Aorta (tissue), 5 donors: ENCODE measurements at regions not wholly inside any gene's neighbourhood (a gene's known extent, or its start where the extent isn't known, plus 50 kb on each side); places are given as distances from the start of the nearest gene placed in this dataset.

Experiments
- ATAC-seq: fragments of 200-7000 bp; cut with Tn5 transposase; one replicate; pipeline ENCODE4 v1.9.1; 2022; ENCODE audit warnings: moderate library complexity; ENCODE audit not compliant: low FRiP score
- DNase-seq, 2 donors: peaks; one replicate each; pipeline ENCODE4 v3.0.0-alpha.2; 2020
- H3K27ac ChIP-seq, 2 donors: one replicate each; pipeline ENCODE4 v1.5.1; 2013; ENCODE audit warnings: low read length in 2 of 2, mild to moderate bottlenecking in 2 of 2, moderate library complexity in 2 of 2, control low read depth in 1 of 2, inconsistent platforms in 1 of 2, low read depth in 1 of 2
- H3K27me3 ChIP-seq, 2 donors: one replicate each; pipeline ENCODE4 v1.6.1; 2013; ENCODE audit warnings: control low read depth in 1 of 2, low read length in 1 of 2, mild to moderate bottlenecking in 1 of 2, moderate library complexity in 1 of 2; ENCODE audit not compliant: insufficient read depth in 2 of 2, control insufficient read depth in 1 of 2
- H3K36me3 ChIP-seq, 2 donors: one replicate each; pipeline ENCODE4 v1.6.1; 2013; ENCODE audit warnings: control low read depth in 1 of 2, low read length in 1 of 2, mild to moderate bottlenecking in 1 of 2; ENCODE audit not compliant: insufficient read depth in 2 of 2, control insufficient read depth in 1 of 2
- H3K4me1 ChIP-seq, 2 donors: one replicate each; pipeline ENCODE4 v1.6.1; 2013; ENCODE audit warnings: low read length in 2 of 2, control low read depth in 1 of 2, mild to moderate bottlenecking in 1 of 2, moderate library complexity in 1 of 2; ENCODE audit not compliant: insufficient read depth in 2 of 2, control insufficient read depth in 1 of 2
- H3K4me3 ChIP-seq, 2 donors: one replicate each; pipeline ENCODE4 v1.5.1; 2013; ENCODE audit warnings: low read length in 2 of 2, control low read depth in 1 of 2, mild to moderate bottlenecking in 1 of 2
- H3K9me3 ChIP-seq: one replicate; pipeline ENCODE4 v1.6.1; 2013; ENCODE audit warnings: mild to moderate bottlenecking, low read length; ENCODE audit not compliant: control insufficient read depth
- WGBS, 2 donors: extraction: QIAGEN DNeasy Blood & Tissue Kit; methylation state at CpG; one replicate each; pipeline ENCODE4 v1.1.7; 2013; 5-methylcytosine and 5-hydroxymethylcytosine counted together
- intact Hi-C, 2 donors: fragments of 100-400 bp; cut with DNase I; formaldehyde crosslinking; loops; one replicate each; pipeline versions ENCODE4 v1.14.2 to v1.15.0; 2022
- donor health status: healthy with polysubstance abuse.
- donor health status: Bipolar disorder and iron deficiency.
- donor health status: DM: no; HTN: no; CAD: no.
- donor health status: DM: no; HTN: no; CAD: no.
- donor health status: DM: yes; HTN: yes; CAD: no.

DNA sequence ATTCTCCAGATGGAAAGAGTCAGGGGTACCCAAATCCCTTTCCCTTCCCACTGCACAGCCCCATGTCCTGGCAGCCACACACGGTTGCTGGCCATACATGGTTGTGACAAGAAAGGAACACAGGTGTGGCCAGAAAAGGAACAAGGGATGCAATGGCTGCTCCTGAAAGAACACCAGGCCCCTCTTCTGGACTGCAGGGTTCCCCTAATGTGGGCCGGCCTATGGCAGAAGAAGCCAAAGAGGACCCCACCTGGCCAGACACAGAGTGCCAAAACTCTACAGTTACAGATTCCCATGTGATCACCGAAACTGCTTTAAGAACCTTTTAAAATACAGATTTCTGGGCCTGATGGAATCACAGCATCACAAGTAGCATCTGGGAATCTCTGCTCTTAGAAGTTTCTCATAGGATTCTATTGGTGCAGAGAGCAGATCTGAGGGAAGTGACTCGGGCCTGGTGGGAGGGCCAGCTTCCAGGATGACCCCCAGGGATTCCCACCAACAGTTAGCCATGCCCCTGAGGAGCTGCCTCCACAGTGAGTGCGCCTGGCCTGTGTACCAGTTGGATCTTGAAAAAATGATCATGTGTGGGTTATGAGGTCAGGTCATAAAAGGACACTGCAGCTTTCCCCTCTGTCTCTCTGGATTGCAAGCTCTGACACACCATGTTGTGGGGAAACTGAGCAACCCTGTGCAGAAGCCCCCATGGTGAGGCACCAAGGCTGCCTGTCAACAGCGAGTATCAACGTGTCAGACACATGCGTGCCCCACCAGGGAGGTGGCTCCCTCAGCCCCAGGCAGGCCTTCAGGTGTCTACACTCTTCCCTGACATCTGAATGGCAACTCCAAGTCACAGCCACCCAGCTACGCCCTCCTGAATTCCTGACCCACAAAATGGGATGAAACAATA lies 89.6 kb upstream of the LANCL2 start:
- DNase-seq, result no peak
- Histone ChIP-seq H3K9me3 (no peaks in the 10 kb centered on the region), H3K27me3 (no peaks in the 10 kb centered on the region), H3K36me3 (no peaks in the 10 kb centered on the region), H3K27ac (no peak overlapping the region), H3K4me3 (no peak overlapping the region), H3K4me1 (no peaks in the 10 kb centered on the region)
- intact Hi-C loops, result no loop called here
- no peak for ATAC-seq
- 71 to 73% methylated on average over 9 of the region's 9 CpGs for WGBS, 2 donors

DNA sequence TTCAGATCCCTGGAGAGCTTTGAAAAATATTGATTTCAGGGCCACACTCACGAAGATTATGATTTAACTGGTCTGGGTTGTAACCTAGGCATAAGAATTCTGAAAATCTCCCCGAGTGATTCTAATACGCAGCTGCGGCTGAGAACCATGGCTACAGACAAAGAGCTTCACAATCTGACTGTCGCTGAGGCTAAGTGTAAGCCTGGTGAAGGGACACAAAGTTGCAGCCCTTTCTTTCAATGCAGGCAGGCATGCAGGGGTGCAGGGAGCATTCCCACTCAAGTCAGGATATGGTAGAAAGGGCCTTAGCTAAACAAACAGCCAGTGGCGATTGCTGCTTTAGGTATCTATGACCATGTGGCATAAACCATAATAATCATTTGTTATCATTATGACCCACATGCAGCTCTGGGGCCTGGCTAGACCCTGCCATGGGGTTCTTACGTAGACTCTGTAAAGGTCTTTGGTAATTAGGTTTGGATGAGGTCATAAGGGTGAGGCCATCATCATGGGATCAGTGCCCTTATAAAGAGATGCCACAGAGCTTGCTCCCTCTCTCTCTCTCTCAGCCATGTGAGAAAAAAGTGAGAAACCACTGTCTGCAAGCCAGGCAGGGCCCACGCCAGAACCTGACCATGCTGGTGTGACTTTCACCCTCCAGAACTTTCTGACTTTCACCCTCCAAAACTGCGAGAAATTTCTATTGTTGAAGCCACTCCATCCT lies 88.4 kb upstream of the LANCL2 start:
- Histone ChIP-seq H3K9me3 (no peaks in the 10 kb centered on the region), H3K4me3 (no peak overlapping the region), H3K36me3 (no peaks in the 10 kb centered on the region), H3K27me3 (no peaks in the 10 kb centered on the region), H3K27ac (no peak overlapping the region), H3K4me1 (no peaks in the 10 kb centered on the region)
- WGBS, 2 donors, result 73% methylated on average over 9 of the region's 9 CpGs
- intact Hi-C loops, result no loop called here
- DNase-seq (no peak), ATAC-seq (no peak)

DNA sequence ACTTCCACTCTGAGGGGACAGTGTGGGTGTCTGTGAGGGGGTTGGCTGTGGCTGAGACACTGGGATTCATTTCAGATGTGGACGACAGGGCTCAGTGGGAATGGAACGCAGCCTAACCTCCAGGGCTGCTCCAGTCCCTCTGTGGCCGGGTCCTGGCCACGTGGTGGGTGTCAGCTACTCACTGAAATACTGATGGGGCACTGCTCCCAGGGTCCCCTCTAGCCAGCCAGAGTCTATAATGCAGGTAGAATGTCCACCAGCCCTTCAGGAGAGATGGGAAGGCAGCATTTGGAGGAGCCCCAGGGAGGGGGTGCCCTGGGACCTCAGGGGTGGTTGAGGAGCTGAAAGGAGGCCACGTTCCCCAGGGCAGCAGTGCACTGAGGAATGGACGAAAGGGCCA lies 87.2 kb upstream of the LANCL2 start:
- ATAC-seq, result no peak
- 63 to 74% methylated on average over 6 of the region's 6 CpGs for WGBS, 2 donors
- H3K27ac ChIP-seq, result no peak overlapping the region
- intact Hi-C loops, result loop anchor here in 1 of 2 donors (2.0 kb wide), 1 partner anchor 137 kb away; no protein-coding TSS in a partner anchor
- H3K36me3 ChIP-seq, result no peaks in the 10 kb centered on the region
- no peaks in the 10 kb centered on the region for H3K9me3 ChIP-seq
- no peaks in the 10 kb centered on the region for H3K4me1 ChIP-seq
- H3K27me3 ChIP-seq, result no peaks in the 10 kb centered on the region
- DNase-seq, result no peak
- H3K4me3 ChIP-seq, result no peak overlapping the region

DNA sequence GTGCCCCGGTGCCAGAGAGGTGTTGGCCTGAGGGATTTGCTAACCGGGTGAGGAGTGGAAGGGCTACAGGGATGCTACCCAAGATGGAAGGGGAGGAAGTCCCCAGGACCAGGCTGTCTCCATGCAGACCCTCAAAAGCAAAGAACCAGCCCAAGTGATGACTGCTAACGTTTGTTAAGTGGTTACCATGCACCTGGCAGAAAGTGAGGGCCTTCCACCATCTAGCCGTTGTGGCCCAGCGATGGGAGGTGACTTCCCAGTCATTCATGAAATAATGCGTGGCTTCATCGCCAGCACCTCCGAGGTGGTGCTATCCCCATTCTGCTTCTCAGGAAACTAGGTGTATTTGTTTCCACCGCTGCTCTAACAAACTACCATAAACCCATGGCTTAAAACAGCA lies 86.8 kb upstream of the LANCL2 start:
- H3K9me3 ChIP-seq, result no peaks in the 10 kb centered on the region
- WGBS, 2 donors, result 77 to 83% methylated on average over 9 of the region's 9 CpGs
- no peaks in the 10 kb centered on the region for H3K36me3 ChIP-seq
- H3K4me3 ChIP-seq, result no peak overlapping the region
- intact Hi-C loops, result loop anchor here in 1 of 2 donors (2.0 kb wide), 1 partner anchor 136 kb away; no protein-coding TSS in a partner anchor
- H3K27ac ChIP-seq, result no peak overlapping the region
- H3K27me3 ChIP-seq, result no peaks in the 10 kb centered on the region
- ATAC-seq (no peak), DNase-seq (no peak)
- H3K4me1 ChIP-seq, result no peaks in the 10 kb centered on the region

DNA sequence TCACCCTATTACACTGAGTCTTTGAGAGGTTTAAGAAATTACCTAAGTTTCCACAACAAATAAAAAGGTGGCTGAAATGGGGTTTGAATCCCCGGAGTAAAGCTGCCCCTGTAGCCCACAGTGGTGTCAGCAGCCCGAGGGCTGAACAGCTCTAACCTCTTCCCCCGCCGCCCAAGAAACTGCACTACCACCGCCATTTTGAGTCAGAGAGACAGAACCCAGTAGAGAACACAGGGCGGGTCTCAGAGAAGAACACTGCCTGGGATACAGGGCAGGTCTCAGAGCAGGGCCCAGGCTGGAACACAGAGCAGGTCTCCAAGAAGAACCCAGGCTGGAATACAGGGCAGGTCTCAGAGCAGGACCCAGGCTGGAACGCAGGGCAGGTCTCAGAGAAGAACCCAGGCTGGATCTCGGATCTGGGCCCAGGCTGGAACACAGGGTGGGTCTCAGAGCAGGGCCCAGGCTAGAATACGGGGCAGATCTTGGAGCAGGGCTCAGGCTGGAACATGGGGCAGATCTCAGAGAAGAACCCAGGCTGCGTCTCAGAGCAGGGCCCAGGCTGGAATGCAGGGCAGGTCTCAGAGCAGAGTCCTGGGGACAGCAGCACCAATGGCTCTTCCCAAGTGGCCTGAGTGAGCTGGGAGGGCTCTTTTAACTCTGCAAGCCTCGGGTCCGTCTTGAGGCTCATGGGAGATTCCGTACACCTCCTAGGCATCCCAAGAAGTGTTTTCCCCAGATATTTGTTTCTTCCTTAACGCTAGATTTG lies 85.9 kb upstream of the LANCL2 start:
- H3K36me3 ChIP-seq, result no peaks in the 10 kb centered on the region
- no peaks in the 10 kb centered on the region for H3K4me1 ChIP-seq
- intact Hi-C loops, result loop anchor here in 1 of 2 donors (2.0 kb wide), 1 partner anchor 136 kb away; no protein-coding TSS in a partner anchor
- no peak overlapping the region for H3K4me3 ChIP-seq
- H3K27ac ChIP-seq, result no peak overlapping the region
- ATAC-seq, result no peak
- H3K9me3 ChIP-seq, result no peaks in the 10 kb centered on the region
- no peak for DNase-seq
- H3K27me3 ChIP-seq, result no peaks in the 10 kb centered on the region
- 76 to 80% methylated on average over 14 of the region's 14 CpGs for WGBS, 2 donors

DNA sequence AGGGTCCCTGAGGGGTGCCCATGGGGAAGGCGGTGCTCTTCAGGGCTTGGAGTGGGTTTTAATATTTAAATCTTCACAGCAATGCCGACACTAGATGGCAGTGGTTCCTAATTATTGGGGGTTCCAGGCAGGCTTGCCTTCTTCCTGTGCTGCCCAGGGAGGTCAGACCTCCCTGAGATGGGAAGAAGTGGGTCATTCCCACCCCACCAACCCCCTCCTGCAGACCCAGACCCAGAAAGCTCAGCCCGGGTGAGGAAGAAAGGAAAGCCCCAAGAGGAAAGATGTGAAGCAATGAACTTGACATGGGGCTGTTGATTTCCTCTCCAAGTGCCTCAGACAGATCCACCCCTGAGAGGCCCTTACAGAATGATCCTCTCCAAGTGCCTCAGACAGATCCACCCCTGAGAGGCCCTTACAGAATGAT lies 85.1 kb upstream of the LANCL2 start:
- no peak overlapping the region for H3K27ac ChIP-seq
- peak; percentile 81 for ATAC-seq
- H3K4me3 ChIP-seq, result no peak overlapping the region
- intact Hi-C loops, result loop anchor here (1.0 to 10.0 kb wide), 2 partner anchors 135 to 315 kb away; no protein-coding TSS in a partner anchor
- H3K9me3 ChIP-seq, result no peaks in the 10 kb centered on the region
- H3K27me3 ChIP-seq, result no peaks in the 10 kb centered on the region
- no peaks in the 10 kb centered on the region for H3K36me3 ChIP-seq
- peak in 1 of 2 donors; percentile 58 for DNase-seq
- H3K4me1 ChIP-seq, result no peaks in the 10 kb centered on the region
- 0% methylated on average over 3 of the region's 3 CpGs for WGBS, 2 donors

DNA sequence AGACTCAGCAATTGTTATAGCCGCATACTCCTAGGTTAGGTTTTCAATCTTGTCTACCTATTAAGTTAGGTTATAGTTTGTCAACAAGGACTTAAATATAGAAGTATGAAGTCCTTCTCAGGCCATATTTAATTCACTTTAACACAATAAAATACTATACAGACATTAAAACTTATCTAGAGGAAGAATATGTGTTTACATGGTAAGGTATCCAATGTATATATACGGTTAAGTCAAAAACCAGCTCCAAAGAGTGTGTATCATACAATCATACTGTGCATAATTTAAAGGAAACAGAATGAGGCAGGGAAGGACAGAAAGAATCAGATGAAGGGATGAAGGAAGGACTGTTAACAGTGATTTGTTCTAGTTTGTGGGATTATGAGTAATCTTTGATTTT lies 79.5 kb upstream of the LANCL2 start:
- H3K9me3 ChIP-seq, result no peaks in the 10 kb centered on the region
- WGBS, 2 donors, result 84 to 88% methylated on average over 2 of the region's 2 CpGs
- H3K4me3 ChIP-seq, result no peak overlapping the region
- ATAC-seq (no peak), DNase-seq (no peak)
- no peaks in the 10 kb centered on the region for H3K4me1 ChIP-seq
- H3K27ac ChIP-seq, result no peak overlapping the region
- H3K36me3 ChIP-seq, result no peaks in the 10 kb centered on the region
- H3K27me3 ChIP-seq, result no peaks in the 10 kb centered on the region
- intact Hi-C loops, result loop anchor here (10.0 kb wide), 1 partner anchor 309 kb away; no protein-coding TSS in a partner anchor

DNA sequence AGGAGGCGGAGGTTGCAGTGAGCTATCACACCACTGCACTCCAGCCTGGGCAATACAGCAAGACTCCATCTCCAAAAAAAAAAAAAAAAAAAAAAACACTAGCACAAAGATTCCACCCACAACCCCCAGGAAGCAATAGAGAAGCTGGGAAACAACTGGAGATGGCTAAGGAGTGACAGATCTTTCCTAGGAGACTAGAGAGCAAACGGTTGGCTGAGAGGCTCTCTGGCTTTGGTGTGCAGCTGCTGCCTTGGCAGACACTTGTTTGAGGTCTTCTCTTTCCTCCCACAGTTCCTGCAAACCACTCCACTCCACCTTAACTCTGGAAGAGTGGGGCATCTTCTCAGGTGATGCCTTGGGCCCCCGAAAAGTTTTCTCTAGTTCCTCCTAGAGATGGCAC lies 78.5 kb upstream of the LANCL2 start:
- Histone ChIP-seq H3K4me3 (no peak overlapping the region), H3K27ac (no peak overlapping the region), H3K36me3 (no peaks in the 10 kb centered on the region), H3K9me3 (no peaks in the 10 kb centered on the region), H3K4me1 (no peaks in the 10 kb centered on the region), H3K27me3 (no peaks in the 10 kb centered on the region)
- DNase-seq (no peak), ATAC-seq (no peak)
- 74 to 78% methylated on average over 3 of the region's 3 CpGs for WGBS, 2 donors
- intact Hi-C loops, result loop anchor here (10.0 kb wide), 1 partner anchor 308 kb away; no protein-coding TSS in a partner anchor
